BJ (cell line): ENCODE measurements at regions not wholly inside any gene's neighbourhood (a gene's known extent, or its start where the extent isn't known, plus 50 kb on each side); places are given as distances from the start of the nearest gene placed in this dataset.
A peak's percentile ranks its signal among the peaks of the same experiment; 100 is the strongest.
"Not testable (repeated sequence)": the region's sequence is repeated elsewhere in the genome, so short reads cannot be mapped to it uniquely, and the experiment has no call there.

Source experiments
- CTCF ChIA-PET: fragments of 350-600 bp; formaldehyde crosslinking; extraction: SDS; loops from one replicate; lab custom pipeline; 2021; ENCODE audit warnings: antibody characterized with exemption, inconsistent platforms; lab: Yijun Ruan, JAX
- POLR2A ChIA-PET: fragments of 300-600 bp; sonication (Branson Sonifier 250); formaldehyde crosslinking; extraction: SDS; loops from one replicate; lab custom pipeline; 2021; ENCODE audit warnings: antibody characterized with exemption; lab: Charles Lee
- DNase-seq: peaks from one replicate; pipeline ENCODE4 v3.0.0-alpha.2; 2011; ENCODE audit warnings: low read depth
- H3K27me3 ChIP-seq: 2 replicates; pipeline ENCODE4 v1.6.0; 2011; ENCODE audit warnings: low read length; ENCODE audit not compliant: control insufficient read depth, insufficient read depth
- H3K36me3 ChIP-seq: 2 replicates; pipeline ENCODE4 v1.5.1; 2011; ENCODE audit warnings: low read length; ENCODE audit not compliant: control insufficient read depth, insufficient read depth
- H3K4me3 ChIP-seq: 2 replicates; pipeline ENCODE4 v1.5.1; 2011; ENCODE audit warnings: low read depth, mild to moderate bottlenecking, control low read depth, low read length
- TF ChIP-seq, protein P1 (sequence below): IDR thresholded peaks from 2 replicates; pipeline ENCODE4 v1.5.1; 2011; ENCODE audit warnings: low read depth, mild to moderate bottlenecking, control low read depth, inconsistent platforms, low read length, moderate library complexity; ENCODE audit not compliant: insufficient read depth

DNA sequence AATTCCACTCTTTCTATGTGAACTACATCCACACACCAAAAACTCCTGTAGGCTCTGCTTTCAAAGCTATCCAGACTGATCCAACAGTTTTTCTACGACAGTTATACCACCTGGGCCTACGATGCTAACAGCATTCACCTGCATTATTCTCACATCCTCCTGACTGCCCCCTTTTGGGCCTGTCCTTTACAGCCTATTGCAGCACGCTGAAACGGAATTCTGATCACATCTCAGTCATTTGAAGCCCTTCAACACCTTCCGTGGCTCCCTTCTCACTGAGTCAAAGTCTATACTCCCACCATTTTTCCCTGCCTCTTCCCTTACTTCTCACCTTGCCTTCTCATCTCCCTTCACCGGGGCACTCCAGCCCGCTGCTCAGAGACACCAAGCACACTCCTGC, 791.3 kb upstream of the KIRREL3 start:
- Histone ChIP-seq H3K27me3 (no peaks in the 10 kb centered on the region; the same call in 1 of the 2 replicates), H3K4me3 (no peak overlapping the region), H3K36me3 (no peaks in the 10 kb centered on the region)
- ChIA-PET CTCF (no interaction called here), POLR2A (no interaction called here)
- TF ChIP-seq, protein P1, sequence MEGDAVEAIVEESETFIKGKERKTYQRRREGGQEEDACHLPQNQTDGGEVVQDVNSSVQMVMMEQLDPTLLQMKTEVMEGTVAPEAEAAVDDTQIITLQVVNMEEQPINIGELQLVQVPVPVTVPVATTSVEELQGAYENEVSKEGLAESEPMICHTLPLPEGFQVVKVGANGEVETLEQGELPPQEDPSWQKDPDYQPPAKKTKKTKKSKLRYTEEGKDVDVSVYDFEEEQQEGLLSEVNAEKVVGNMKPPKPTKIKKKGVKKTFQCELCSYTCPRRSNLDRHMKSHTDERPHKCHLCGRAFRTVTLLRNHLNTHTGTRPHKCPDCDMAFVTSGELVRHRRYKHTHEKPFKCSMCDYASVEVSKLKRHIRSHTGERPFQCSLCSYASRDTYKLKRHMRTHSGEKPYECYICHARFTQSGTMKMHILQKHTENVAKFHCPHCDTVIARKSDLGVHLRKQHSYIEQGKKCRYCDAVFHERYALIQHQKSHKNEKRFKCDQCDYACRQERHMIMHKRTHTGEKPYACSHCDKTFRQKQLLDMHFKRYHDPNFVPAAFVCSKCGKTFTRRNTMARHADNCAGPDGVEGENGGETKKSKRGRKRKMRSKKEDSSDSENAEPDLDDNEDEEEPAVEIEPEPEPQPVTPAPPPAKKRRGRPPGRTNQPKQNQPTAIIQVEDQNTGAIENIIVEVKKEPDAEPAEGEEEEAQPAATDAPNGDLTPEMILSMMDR: no peak
- no peak for DNase-seq

DNA sequence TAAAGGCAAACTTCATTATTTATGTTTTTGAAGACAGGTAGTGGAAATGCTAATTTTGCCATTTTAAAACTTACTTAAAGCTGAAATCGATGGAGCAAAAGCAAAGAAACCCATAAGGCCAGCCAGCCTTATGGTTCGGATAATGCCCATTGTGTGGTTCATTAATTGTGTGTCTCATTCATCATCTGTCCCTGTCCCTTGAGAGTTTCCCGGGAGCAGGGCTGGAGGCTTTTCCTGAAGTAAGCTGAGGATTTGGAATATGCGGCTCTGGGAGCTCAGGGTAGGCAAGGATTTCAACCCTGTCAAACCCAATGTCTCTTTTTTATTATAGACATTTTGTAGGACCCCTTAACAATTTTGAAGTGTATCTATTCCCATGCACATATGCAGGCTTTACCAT, 790.0 kb upstream of the KIRREL3 start:
- Histone ChIP-seq H3K27me3 (no peaks in the 10 kb centered on the region; the same call in 1 of the 2 replicates), H3K4me3 (no peak overlapping the region), H3K36me3 (no peaks in the 10 kb centered on the region)
- POLR2A ChIA-PET: no interaction called here
- no peak for DNase-seq
- CTCF ChIA-PET: no interaction called here
- TF ChIP-seq, protein P1: no peak

DNA sequence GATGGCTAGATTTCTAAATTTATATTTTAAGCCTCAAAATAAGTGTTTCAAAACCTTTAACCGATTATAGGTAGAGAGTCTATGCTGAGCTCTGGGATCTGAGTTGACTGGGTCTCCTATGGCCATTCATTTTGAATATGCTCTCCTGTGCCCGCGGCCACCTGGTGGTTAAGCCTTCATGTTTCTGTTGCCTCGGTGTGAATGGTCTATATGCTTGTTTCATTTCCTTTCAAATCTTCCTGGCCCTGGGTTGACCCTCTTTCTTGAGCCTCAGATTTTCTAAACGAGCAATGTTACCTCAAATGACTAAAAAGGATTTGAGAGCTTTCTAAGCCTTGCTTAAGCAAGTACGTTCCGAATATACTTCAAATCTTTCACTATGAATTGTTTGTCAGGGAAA, 789.4 kb upstream of the KIRREL3 start:
- no peak overlapping the region for H3K4me3 ChIP-seq
- no peaks in the 10 kb centered on the region for H3K36me3 ChIP-seq
- ChIA-PET POLR2A (no interaction called here), CTCF (no interaction called here)
- DNase-seq: no peak
- TF ChIP-seq, protein P1: peak; percentile 19; the same call in 1 of the 2 replicates
- no peaks in the 10 kb centered on the region; the same call in 1 of the 2 replicates for H3K27me3 ChIP-seq

DNA sequence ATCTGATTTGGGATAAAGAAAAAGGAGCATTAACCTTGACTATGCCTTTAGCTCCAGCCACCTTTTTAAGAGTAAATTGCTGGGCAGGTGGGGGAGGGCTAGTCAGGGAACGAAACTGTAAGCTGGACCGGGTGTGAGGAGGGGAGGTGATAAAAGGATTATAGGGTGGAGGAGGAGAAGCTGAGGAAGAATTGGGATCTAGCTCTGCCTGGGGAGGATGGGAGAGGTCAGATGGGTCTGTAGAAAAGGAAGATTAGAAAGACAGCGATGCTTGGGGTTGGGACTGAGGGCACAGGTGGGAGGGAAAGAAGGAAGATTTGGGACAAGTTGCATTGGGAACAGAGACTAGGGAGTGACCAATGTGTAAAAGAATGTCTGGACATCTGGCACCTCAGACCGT, 772.4 kb upstream of the KIRREL3 start:
- H3K4me3 ChIP-seq, CTCF ChIA-PET, H3K27me3 ChIP-seq, DNase-seq, POLR2A ChIA-PET, H3K36me3 ChIP-seq: not testable (repeated sequence)

DNA sequence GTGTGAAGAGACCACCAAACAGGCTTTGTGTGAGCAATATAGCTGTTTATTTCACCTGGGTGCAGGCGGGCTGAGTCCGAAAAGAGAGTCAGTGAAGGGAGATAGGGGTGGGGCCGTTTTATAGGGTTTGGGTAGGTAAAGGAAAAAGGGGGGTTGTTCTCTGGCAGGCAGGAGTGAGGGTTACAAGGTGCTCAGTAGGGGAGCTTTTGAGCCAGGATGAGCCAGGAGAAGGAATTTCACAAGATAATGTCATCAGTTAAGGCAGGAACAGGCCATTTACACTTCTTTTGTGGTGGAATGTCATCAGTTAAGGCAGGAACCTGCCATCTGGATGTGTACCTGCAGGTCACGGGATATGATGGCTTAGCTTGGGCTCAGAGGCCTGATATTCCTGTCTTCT, 768.4 kb upstream of the KIRREL3 start:
- DNase-seq, H3K4me3 ChIP-seq, H3K36me3 ChIP-seq, H3K27me3 ChIP-seq, POLR2A ChIA-PET, CTCF ChIA-PET: not testable (repeated sequence)

DNA sequence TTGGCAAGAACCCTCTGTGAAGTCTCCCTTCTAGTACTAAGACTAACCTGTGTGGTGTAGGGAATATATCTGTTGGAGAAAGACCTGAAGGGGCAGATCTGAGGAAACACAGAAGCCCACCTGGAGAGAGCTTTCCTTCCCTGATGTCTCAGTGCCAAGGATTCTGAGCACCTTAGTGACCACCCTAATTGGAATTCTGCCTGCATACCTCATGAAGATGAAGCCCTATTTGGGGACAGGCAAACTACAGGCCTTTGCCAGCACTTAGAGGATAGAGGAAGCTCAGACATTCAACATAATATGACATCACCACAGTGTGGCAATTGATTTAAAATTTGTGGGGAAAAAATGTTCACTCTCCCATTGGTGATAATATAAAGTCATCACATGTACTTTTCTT, 766.2 kb upstream of the KIRREL3 start:
- POLR2A ChIA-PET: no interaction called here
- no peak for DNase-seq
- Histone ChIP-seq H3K36me3 (no peaks in the 10 kb centered on the region), H3K4me3 (no peak overlapping the region), H3K27me3 (no peaks in the 10 kb centered on the region)
- CTCF ChIA-PET: interaction anchor here (0.8 kb wide), 1 partner anchor 294 kb away, joined by 3 read pairs; no protein-coding TSS in a partner anchor
- TF ChIP-seq, protein P1: no peak
